HG03025 (cell line): ENCODE measurements at regions not wholly inside any gene's neighbourhood (a gene's known extent, or its start where the extent isn't known, plus 50 kb on each side); places are given as distances from the start of the nearest gene placed in this dataset.
"Not testable (repeated sequence)": the region's sequence is repeated elsewhere in the genome, so short reads cannot be mapped to it uniquely, and the experiment has no call there.

Experiments
- ATAC-seq: cut with Tn5 transposase; IDR thresholded peaks from one replicate; pipeline ENCODE4 v1.9.1; 2021; ENCODE audit warnings: mild to moderate bottlenecking, moderate library complexity; ENCODE audit not compliant: unreplicated experiment, low FRiP score

- ATAC-seq: no peak
Observed at GRCh38 chr21:43291347-43291950, 122.6 kb downstream of the CRYAA start.

- ATAC-seq: no peak
Observed at GRCh38 chr21:43290421-43291346, 121.9 kb downstream of the CRYAA start.

GRCh38 chr21:43289966-43290365 lies 121.2 kb downstream of the CRYAA start:
- no peak for ATAC-seq

GRCh38 chr21:43289442-43289841 lies 120.6 kb downstream of the CRYAA start:
- no peak for ATAC-seq

- no peak for ATAC-seq
Observed at GRCh38 chr21:43287795-43288755, 119.3 kb downstream of the CRYAA start.

- no peak for ATAC-seq
Observed at GRCh38 chr21:43287111-43287760, 118.4 kb downstream of the CRYAA start.

- ATAC-seq: no peak
Observed at GRCh38 chr21:43286196-43286595, 117.4 kb downstream of the CRYAA start.

GRCh38 chr21:43284700-43285099 lies 115.9 kb downstream of the CRYAA start:
- no peak for ATAC-seq

- no peak for ATAC-seq
Observed at GRCh38 chr21:43284238-43284637, 115.4 kb downstream of the CRYAA start.

GRCh38 chr21:43283925-43284221 lies 115.1 kb downstream of the CRYAA start:
- ATAC-seq: not testable (repeated sequence)

GRCh38 chr21:43283136-43283924 lies 114.5 kb downstream of the CRYAA start:
- ATAC-seq: no peak

- no peak for ATAC-seq
Observed at GRCh38 chr21:43282358-43283120, 113.7 kb downstream of the CRYAA start.

- no peak for ATAC-seq
Observed at GRCh38 chr21:43281661-43282357, 113.0 kb downstream of the CRYAA start.

GRCh38 chr21:43280949-43281633 lies 112.3 kb downstream of the CRYAA start:
- no peak for ATAC-seq

- no peak for ATAC-seq
Observed at GRCh38 chr21:43279578-43279894, 110.7 kb downstream of the CRYAA start.

GRCh38 chr21:43278766-43279577 lies 110.2 kb downstream of the CRYAA start:
- ATAC-seq: no peak

GRCh38 chr21:43278359-43278758 lies 109.6 kb downstream of the CRYAA start:
- ATAC-seq: no peak
